HEK293T (cell line): ENCODE measurements at regions not wholly inside any gene's neighbourhood (a gene's known extent, or its start where the extent isn't known, plus 50 kb on each side); places are given as distances from the start of the nearest gene placed in this dataset.

Experiments
- FOXA1 ChIP-seq: fragments of 450-650 bp; IDR thresholded peaks from 2 replicates; pipeline ENCODE4 v1.6.1; 2016; ENCODE audit warnings: mild to moderate bottlenecking
- FOXK2 ChIP-seq: fragments of 450-650 bp; IDR thresholded peaks from 2 replicates; pipeline ENCODE4 v1.6.1; 2016; ENCODE audit warnings: mild to moderate bottlenecking
- NFRKB ChIP-seq: fragments of 450-650 bp; IDR thresholded peaks from 2 replicates; pipeline ENCODE4 v1.6.1; 2016; ENCODE audit warnings: mild to moderate bottlenecking, moderate library complexity
- SP1 ChIP-seq: fragments of 450-650 bp; IDR thresholded peaks from 2 replicates; pipeline ENCODE4 v1.6.1; 2017
- SUZ12 ChIP-seq: fragments of 450-650 bp; IDR thresholded peaks from 2 replicates; pipeline ENCODE4 v1.6.1; 2016; ENCODE audit warnings: mild to moderate bottlenecking
- TARDBP ChIP-seq: fragments of 450-650 bp; IDR thresholded peaks from 2 replicates; pipeline ENCODE4 v1.6.1; 2016

GRCh38 chr12:93302331-93303229 is 75.1 kb upstream of the NUDT4 start:
- TF ChIP-seq SUZ12 (no peak), SP1 (no peak), FOXA1 (no peak), FOXK2 (no peak), NFRKB (no peak), TARDBP (no peak)
